Erythroblast (primary cell): ENCODE measurements at regions not wholly inside any gene's neighbourhood (a gene's known extent, or its start where the extent isn't known, plus 50 kb on each side); places are given as distances from the start of the nearest gene placed in this dataset.

Experiments used
- GATA1 ChIP-seq: IDR thresholded peaks from 2 replicates; pipeline ENCODE4 v1.6.1; 2011; ENCODE audit warnings: low read depth, mild to moderate bottlenecking, control low read depth, low read length, moderate library complexity
- POLR2A ChIP-seq: IDR thresholded peaks from 2 replicates; pipeline ENCODE4 v1.6.1; 2011; ENCODE audit warnings: mild to moderate bottlenecking, low read length

DNA sequence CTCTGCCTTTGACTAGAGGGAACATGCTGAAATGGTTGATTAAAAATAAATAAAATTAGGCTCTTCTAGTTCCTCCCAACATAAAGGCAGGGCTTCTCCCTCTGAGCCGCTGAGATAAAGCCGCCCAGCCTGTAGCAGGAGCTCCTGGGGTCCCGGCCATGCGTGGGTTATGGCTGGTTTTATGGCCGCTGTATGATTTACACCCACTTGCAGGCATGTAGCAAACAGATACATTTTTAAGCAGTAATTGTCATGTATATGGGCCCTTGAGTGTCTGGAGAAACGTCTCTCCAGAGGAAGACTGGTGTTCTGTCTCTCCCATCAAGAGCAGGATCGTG, 201.0 kb upstream of the TNRC6C start:
- no peak for TF ChIP-seq POLR2A
- no peak for TF ChIP-seq GATA1
